ENCODE measurements at regions not wholly inside any gene's neighbourhood (a gene's known extent, or its start where the extent isn't known, plus 50 kb on each side); places are given as distances from the start of the nearest gene placed in this dataset.

- no peaks in the 10 kb centered on the region for H3K27me3 ChIP-seq (ENCODE audit: insufficient read depth, low read depth)
- H4K20me1 ChIP-seq (ENCODE audit: insufficient read depth): no peaks in the 10 kb centered on the region
- H3K4me1 ChIP-seq (ENCODE audit: low read depth, poor library complexity, severe bottlenecking): no peaks in the 10 kb centered on the region
- H3K4me3 ChIP-seq (IDR thresholded peaks at IDR 0.05; ENCODE audit: insufficient read depth, low read depth, low read length): no peak overlapping the region
- no peak overlapping the region for H3K9ac ChIP-seq
- no peak overlapping the region for H3K4me2 ChIP-seq
- H2AFZ ChIP-seq (ENCODE audit: low read depth): no peak overlapping the region
- no peaks in the 10 kb centered on the region for H3K36me3 ChIP-seq (ENCODE audit: insufficient read depth)
- H3K79me2 ChIP-seq (ENCODE audit: insufficient read depth, low read depth): no peaks in the 10 kb centered on the region
- no peak overlapping the region for H3K27ac ChIP-seq
- TF ChIP-seq, protein P1, sequence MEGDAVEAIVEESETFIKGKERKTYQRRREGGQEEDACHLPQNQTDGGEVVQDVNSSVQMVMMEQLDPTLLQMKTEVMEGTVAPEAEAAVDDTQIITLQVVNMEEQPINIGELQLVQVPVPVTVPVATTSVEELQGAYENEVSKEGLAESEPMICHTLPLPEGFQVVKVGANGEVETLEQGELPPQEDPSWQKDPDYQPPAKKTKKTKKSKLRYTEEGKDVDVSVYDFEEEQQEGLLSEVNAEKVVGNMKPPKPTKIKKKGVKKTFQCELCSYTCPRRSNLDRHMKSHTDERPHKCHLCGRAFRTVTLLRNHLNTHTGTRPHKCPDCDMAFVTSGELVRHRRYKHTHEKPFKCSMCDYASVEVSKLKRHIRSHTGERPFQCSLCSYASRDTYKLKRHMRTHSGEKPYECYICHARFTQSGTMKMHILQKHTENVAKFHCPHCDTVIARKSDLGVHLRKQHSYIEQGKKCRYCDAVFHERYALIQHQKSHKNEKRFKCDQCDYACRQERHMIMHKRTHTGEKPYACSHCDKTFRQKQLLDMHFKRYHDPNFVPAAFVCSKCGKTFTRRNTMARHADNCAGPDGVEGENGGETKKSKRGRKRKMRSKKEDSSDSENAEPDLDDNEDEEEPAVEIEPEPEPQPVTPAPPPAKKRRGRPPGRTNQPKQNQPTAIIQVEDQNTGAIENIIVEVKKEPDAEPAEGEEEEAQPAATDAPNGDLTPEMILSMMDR (conservative IDR thresholded peaks at IDR 0.05; ENCODE audit: low read depth, low read length): no peak
Observed at GRCh38 chrX:80098038-80098437, 83.5 kb downstream of the TBX22 start.

DNA sequence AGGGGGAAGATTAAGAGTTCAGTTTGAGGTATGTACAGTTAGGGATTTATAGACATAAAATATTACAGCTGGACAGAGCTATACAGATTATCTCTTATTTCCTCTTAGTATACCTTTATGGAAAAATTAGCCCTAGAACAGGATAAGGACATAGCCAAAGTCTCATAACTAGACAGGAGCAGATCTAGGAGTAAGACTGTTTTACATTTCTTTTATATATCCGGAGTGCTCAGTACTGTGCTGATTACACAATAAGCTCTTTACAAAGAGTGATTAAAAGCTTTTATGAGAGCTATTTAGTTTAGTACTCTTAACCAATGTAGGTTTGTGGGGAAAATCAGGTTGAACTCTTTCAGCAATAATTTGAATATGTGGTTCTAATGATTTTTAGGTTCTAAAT lies 105.8 kb downstream of the TBX22 start:
- TF ChIP-seq, protein P1 (conservative IDR thresholded peaks at IDR 0.05; ENCODE audit: low read depth, low read length): no peak
- Histone ChIP-seq H3K4me1 (ENCODE audit: low read depth, poor library complexity, severe bottlenecking) (no peaks in the 10 kb centered on the region), H3K27me3 (ENCODE audit: insufficient read depth, low read depth) (no peaks in the 10 kb centered on the region), H3K4me2 (no peak overlapping the region), H3K79me2 (ENCODE audit: insufficient read depth, low read depth) (no peaks in the 10 kb centered on the region), H4K20me1 (ENCODE audit: insufficient read depth) (no peaks in the 10 kb centered on the region), H2AFZ (ENCODE audit: low read depth) (no peak overlapping the region), H3K36me3 (ENCODE audit: insufficient read depth) (no peaks in the 10 kb centered on the region), H3K27ac (no peak overlapping the region), H3K9ac (no peak overlapping the region), H3K4me3 (IDR thresholded peaks at IDR 0.05; ENCODE audit: insufficient read depth, low read depth, low read length) (no peak overlapping the region)

- Histone ChIP-seq H3K4me1 (ENCODE audit: low read depth, poor library complexity, severe bottlenecking) (no peaks in the 10 kb centered on the region), H3K36me3 (ENCODE audit: insufficient read depth) (no peaks in the 10 kb centered on the region), H3K27ac (no peak overlapping the region), H3K9ac (no peak overlapping the region), H3K4me3 (IDR thresholded peaks at IDR 0.05; ENCODE audit: insufficient read depth, low read depth, low read length) (no peak overlapping the region), H3K79me2 (ENCODE audit: insufficient read depth, low read depth) (no peaks in the 10 kb centered on the region), H2AFZ (ENCODE audit: low read depth) (no peak overlapping the region), H3K27me3 (ENCODE audit: insufficient read depth, low read depth) (no peaks in the 10 kb centered on the region), H4K20me1 (ENCODE audit: insufficient read depth) (no peaks in the 10 kb centered on the region), H3K4me2 (no peak overlapping the region)
- TF ChIP-seq, protein P1 (conservative IDR thresholded peaks at IDR 0.05; ENCODE audit: low read depth, low read length): no peak
Observed at GRCh38 chrX:80138938-80139337, 124.4 kb downstream of the TBX22 start.

- H3K36me3 ChIP-seq (ENCODE audit: insufficient read depth): no peaks in the 10 kb centered on the region
- H3K4me3 ChIP-seq (IDR thresholded peaks at IDR 0.05; ENCODE audit: insufficient read depth, low read depth, low read length): no peak overlapping the region
- no peak overlapping the region for H3K27ac ChIP-seq
- H3K79me2 ChIP-seq (ENCODE audit: insufficient read depth, low read depth): no peaks in the 10 kb centered on the region
- no peak overlapping the region for H3K9ac ChIP-seq
- no peaks in the 10 kb centered on the region for H3K27me3 ChIP-seq (ENCODE audit: insufficient read depth, low read depth)
- H3K4me2 ChIP-seq: no peak overlapping the region
- no peaks in the 10 kb centered on the region for H3K4me1 ChIP-seq (ENCODE audit: low read depth, poor library complexity, severe bottlenecking)
- TF ChIP-seq, protein P1 (conservative IDR thresholded peaks at IDR 0.05; ENCODE audit: low read depth, low read length): no peak
- H4K20me1 ChIP-seq (ENCODE audit: insufficient read depth): no peaks in the 10 kb centered on the region
- no peak overlapping the region for H2AFZ ChIP-seq (ENCODE audit: low read depth)
Observed at GRCh38 chrX:80139564-80139963, 125.0 kb downstream of the TBX22 start.

All from KMS-11 (cell line).